ENCODE measurements at regions not wholly inside any gene's neighbourhood (a gene's known extent, or its start where the extent isn't known, plus 50 kb on each side); places are given as distances from the start of the nearest gene placed in this dataset.
"Not testable (repeated sequence)": the region's sequence is repeated elsewhere in the genome, so short reads cannot be mapped to it uniquely, and the experiment has no call there.

DNA sequence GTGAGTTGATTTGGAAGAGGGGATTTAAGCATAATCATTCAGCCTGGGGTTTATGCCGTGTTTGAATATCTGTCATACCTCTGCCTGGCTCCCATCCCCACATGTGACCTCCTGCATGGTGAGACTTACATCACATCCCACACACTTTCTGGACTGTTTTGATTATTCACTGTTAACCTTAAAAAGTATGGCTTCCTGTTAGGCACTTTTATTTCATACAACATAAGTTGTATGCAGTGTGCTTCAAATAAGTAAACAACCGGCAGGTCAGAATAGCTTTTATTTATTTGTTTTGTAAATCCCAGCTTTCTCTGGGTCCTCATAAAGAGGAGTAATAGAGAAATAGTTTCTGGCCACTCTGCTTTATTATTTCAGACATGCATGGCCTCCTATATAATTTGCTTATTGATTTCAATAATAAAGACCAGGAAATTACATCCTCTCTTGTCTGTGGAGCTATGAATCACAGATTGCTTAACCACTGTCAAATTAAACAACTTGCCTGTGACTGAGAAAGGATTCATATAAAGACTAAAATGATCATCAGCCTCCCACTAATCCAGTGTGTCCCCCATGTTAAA is 376.8 kb upstream of the ZFP42 start:
- no peak for DNase-seq

DNA sequence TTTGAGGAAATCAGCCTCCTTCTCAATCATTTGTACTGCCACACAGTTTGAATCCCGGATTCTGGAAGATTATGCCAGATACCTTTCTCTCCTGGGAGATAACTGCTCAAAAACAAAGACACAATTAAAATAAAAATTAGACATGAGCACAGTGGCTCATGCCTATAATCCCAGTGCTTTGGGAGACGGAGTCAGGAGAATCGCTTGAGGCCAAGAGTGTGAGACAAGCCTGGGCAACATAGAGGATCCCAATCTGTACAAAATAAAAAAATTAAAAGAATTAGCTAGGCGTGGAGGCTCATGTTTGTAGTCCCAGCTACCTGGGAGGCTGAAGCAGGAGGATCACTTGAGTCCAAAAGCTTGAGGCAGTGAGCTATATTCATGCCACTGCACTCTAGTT is 376.3 kb upstream of the ZFP42 start:
- no peak for DNase-seq

DNA sequence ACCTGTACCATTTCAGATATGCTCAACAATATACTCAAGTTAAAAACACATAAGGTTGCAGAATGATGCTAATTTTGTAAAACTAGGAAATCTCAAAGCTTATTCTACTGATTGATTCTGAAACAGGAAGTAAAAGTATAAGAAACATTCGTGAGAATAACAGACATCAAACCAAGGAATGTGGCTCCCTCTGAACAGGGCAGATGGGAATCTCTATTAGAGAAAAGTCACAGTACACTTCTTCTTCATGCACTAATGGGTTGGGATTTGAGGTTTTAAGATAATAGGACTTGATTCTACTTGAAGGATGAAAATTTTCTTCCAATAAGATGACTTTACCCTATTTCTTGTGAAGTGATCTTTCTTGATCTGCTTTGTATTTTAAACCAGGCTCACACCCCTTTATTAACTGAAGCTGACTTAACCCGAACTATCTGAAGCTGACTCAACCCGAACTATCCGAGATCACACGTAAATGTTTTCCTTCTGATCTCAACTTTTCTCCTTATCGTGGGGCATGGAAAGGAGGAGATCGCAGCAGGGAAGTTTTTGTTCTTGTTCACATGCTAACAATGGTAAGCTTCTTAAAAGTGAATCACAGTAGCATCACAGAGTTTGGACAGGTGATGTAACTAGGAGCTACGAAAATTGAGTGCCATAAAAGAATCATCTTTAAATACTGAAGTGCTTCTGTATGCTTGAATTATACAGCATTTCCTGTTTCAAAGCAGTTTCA is 363.1 kb upstream of the ZFP42 start:
- DNase-seq, result no peak

DNA sequence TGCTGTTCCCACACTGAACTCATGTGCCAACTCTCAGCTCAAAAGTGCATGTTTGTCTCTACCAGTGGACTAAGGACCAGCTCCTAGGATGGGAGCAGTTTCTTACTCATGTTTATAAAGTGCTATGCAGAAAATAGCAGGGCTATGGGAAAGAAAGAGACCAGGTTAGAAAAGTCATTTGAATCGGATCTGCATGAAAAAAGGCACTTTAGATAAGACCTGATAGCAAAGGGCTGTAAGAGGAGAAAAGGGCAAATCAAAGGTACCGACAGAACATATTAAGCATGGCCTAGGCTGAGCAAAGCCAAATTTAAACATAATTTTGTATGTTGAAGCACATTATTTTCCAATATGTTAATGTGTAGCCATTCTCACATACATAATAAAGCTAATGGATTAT is 362.3 kb upstream of the ZFP42 start:
- DNase-seq, result no peak

DNA sequence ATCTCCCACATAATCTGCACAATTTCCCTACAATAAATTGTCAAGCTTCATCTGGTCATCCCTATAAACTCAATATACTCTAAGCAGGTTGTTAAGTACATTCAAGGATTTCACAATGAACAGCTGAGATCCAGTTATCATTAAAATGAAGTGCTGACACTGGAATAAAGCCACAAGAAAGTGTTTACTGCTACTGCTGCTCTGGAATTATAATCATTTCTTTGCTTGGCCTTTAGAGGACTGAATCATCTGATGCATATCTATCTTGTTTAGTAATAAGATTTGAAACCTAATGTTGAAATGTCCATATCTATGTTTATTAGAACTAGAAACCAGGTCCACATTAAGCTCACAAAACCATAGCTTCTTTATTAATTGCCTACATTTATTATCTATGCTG is 338.6 kb upstream of the ZFP42 start:
- no peak for DNase-seq

DNA sequence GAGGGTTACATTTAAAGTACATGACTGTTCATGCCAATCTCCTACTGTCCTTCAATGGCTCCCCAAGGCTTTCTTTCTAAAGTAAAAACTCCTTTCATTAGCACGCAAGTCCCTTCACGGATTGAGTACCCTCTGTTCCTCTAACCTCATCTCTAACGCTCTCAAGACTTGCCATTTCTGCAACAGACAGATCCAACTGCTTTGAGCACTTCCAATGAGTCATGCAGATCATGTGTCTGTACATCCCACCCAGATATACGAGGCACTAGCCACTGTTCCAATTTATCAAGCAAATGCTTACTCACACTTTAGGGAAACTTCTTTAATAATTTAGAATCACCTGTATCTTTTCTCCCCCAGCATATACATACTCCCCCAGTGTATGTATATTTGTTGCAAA is 332.5 kb upstream of the ZFP42 start:
- DNase-seq, result no peak

DNA sequence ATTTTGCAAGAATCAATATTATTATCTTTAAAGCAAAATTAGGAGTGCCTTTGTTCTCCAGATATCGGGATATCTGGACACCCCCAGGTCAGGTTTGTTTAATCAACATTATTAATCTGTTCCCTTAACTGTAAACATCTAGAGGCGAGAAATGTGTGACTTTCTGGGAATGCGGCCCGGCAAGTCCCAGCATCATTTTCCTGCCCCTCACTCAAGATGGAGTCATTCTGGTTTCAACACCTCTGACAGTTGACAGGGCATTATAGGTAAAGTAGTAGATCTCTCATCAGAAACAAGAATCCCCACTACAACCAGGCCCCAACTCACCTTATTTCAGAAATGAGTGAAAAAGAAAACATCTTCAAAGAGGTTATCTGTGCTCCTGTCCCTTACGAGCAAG is 331.6 kb upstream of the ZFP42 start:
- no peak for DNase-seq

DNA sequence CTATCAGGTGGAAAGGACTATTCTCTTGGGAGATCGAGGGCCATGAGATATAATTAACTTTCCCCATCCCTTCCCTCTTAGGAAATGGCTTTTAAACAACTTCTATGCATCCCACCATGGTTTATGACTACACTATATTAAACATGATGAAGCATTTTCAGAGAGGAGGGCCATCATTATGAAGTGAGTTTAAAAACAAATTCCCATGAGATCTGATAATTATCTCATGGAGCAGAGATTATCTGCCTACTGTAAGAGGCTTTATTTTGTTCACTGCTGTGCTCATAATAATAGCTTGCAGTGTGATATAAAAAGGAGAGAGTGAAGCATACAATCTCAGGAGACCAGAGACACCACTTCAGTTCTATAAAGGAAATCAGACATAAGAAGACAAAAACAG is 330.5 kb upstream of the ZFP42 start:
- no peak for DNase-seq

DNA sequence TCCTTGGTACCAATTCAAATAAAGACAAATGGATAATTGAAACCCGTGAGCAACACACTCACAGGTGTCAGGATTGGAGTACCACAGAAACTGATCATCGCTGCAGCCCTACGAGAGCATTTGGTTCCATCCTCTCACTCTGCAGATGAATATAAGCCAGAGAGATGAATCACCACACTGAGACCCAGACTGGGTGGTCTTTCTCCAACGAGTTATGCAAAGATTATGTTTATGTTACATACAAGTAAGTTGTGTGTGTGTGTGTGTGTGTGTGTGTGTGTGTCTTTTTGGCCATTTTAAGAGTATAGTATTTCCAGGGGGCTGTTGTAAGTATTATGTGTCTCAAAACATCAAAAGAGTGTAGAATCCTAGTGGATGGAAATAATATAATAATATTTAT is 329.5 kb upstream of the ZFP42 start:
- no peak for DNase-seq

DNA sequence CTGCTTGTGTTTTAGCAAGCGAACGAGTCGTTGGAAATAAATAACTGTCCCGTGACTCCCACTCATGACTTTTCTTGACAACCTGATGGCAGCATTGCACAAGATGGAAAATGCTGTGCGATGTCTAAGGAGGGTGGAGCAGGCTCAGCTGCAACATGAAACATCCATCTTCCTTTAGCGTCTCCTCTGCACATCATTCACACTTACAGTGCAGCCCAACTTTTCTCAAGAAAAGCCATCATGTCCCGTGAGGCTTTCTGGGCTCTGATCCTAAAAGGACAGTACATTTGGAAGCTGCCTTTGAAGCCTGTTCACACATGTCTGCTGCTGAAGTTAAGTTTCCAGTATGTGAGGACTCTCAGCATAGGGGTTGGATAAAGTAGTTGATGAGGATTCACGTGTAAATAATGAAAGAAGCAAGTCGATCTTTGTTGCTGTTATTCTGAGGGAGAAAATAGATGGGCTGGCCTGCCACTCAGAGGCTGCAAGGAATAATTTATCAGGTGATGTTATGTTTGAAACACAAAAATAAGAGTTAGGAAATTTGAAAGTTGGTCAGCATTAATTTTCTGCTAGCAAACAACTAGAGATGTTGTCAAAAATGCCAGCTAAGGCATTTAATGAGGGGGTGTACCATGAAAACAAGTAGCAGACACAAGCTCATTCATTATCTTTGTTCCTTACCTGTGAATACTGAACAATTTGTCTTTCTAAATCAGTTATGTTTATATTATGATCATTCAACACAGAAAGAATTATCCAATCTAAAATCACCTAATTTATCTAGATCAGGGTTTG is 328.7 kb upstream of the ZFP42 start:
- no peak for DNase-seq

DNA sequence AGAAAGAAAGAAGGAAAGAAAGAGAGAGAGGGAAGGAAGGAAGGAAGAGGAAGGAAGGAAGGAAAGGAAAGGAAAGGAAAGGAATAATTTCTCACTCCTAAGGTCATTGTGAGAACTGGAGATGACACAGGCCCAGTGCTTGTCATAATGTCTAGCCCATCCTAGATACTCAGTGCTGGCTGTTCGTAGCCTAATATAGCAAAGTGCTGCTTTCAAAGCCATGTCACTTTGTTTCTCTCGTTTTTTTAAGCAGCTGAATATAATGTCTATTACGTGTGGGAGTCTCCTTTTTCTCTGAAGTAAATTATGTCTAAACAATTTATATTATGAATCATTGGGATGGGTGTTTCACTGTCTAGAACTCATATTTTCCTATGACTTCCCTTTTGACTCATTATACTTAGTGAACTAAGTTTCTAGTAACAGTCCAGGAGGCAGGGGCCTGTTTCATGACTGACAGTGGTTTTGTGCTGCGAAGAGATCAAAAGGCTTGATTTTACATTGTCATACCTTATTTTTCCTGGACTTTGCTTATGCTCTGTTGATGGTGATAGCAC is 327.0 kb upstream of the ZFP42 start:
- DNase-seq, result no peak

DNA sequence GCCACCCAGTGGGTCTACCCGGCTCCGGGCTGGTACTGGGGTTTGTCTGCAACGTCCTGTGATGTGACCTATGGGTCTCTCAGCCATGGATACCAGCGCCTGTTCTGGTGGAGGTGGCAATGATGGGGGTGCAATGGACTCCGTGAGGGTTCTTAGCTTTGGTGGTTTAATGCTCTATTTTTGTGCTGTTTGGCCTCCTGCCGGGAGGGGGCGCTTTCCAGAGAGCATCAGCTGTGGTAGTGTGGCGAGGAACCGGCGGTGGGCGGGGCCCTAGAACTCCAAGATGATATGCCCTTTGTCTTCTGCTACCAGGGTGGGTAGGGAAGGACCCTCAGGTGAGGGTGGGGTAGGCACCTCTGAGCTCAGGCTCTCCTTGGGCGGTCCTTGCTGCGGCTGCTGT is 324.1 kb upstream of the ZFP42 start:
- DNase-seq, result not testable (repeated sequence)

DNA sequence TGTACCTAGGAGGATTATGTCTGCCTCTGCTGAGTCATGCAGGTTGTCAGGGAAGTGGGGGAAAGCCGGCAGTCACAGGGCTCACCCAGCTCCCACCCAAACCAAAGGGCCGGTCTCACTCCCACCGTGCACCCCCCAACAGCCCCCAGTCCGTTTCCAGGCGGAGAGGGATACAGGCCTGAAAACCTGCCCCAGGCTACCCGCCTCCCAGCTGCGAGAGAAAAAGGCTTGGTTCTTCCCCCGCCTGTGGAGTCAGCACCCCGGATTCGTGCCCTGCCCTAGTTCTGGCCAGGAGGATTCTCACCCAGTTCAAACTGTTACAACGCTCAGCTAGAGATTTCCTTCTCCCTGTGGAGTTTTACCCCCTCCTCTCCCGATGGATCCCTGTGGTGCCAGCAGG is 323.6 kb upstream of the ZFP42 start:
- not testable (repeated sequence) for DNase-seq

DNA sequence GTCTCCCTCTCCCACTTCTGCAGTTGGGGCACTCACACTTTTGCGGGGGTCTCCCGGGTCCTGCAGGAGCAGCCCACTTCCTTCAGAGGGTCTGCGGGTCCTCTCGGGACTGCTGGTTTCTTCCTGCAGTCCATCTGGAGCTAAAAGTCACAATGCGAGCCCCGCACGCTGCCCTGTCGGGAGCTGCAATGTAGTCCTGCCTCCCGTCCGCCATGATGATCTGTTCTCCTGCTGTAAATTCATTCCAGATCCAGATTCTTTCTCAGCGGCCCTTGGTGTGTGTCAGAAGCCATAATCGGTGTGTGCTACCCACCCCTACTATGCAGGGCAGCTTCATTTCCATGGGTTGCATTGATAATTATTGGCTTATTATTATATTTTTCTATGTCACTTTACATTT is 323.0 kb upstream of the ZFP42 start:
- not testable (repeated sequence) for DNase-seq

DNA sequence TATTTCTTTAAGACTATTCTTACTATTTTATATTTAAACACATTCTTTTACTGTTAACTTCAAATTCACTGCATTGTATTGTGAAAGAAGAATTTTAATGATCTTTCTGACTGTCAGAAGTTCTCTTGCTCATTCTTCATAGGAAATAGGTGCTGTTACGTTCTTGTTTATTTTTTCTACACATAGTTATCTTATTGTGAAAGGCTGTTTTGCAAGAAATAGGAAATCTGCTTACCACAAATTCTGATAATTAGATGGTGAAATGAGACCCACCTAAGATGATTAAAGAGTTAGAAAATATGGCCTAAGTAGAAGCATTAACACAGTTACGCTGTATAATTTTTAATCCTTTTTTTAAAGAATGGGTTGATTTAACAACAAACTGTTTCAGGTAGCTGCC is 316.1 kb upstream of the ZFP42 start:
- DNase-seq, result no peak

DNA sequence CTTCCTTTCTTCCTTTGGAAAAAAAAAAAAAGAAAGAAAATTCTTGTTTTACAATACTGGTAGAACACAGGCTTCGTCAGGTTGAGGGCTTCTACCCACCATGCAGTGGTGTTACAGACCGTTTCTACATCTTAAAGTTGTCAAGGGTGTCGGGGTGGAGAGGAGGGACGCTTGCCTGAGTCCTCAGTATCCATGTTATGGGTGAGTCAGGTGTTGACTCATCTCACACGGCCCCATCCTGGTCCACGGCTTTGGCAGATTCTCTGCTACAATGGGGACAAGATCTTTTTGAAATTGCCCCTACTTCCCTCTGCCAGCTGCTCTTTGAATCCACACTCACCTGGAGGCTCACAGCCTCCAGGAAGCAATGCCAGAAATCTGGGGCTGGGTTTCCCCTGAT is 310.3 kb upstream of the ZFP42 start:
- no peak for DNase-seq

DNA sequence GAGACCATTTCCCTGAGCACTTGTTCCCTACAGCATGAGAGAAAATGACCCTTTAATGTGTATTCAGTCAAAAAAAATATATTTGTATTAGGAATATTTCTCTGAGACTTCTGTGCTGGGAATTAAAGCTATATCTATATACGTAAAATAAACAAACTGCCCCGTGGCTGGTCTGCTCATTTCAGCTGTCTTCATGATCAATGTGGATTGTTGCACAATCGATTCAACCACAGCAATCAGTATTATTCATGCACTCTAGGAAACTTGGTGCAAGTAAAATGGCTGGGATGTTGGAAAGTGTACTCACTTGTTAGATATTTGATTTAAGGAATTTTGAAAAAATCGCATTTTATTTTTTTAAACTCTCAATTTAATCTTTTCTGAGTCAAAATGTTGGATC is 307.9 kb upstream of the ZFP42 start:
- no peak for DNase-seq

DNA sequence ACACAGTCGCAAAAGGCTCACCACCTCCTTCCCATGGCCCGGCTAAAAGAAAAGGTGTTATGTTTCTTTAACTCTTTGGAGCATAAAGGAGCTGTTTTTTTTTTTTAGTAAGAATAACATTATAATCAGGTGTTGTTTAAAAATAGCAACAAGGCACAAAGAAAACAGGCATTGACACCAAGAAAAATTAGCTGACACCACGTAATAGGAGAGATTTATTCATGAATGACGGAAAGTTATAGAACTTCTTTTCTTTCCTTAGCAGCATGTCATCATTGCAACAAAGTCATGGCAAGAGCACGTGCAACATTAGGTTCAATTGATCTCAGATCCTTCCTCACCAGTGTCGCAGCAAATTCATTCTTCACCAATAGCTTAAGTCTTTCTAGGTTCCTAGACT is 302.9 kb upstream of the ZFP42 start:
- no peak for DNase-seq

DNA sequence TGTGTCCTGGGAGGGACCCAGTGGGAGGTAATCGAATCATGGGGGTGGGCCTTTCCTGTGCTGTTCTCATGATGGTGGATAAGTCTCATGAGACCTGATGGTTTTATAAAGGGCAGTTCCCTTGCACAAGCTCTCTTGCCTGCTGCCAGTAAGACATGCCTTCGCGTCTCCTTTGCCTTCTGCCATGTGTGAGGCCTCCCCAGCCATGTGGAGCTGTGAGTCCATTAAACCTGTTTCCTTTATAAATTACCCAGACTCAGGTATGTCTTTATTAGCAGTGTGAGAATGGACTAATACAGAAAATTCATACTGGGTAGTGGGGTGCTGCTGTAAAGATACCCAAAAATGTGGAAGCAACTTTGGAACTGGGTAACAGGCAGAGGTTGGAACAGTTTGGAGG is 300.0 kb upstream of the ZFP42 start:
- not testable (repeated sequence) for DNase-seq

DNA sequence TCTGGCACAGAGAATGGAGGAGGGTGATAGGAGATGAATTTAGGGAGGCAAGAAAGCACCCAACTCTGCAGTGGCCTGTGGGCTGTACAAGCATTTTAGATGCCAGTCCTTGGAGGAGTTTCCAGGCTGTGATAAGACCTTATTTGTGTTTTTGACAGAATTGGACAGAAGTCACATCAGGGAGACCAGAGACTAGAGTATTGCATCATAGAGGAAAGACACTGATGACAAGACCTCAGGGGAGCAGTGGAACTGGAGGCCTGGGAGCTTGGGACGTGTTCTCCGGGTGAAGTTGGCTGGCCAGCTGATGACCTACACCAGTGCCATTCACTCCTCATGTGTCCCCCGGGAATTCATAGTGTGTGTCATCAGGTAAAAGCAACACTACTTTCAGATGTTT is 284.0 kb upstream of the ZFP42 start:
- no peak for DNase-seq

DNA sequence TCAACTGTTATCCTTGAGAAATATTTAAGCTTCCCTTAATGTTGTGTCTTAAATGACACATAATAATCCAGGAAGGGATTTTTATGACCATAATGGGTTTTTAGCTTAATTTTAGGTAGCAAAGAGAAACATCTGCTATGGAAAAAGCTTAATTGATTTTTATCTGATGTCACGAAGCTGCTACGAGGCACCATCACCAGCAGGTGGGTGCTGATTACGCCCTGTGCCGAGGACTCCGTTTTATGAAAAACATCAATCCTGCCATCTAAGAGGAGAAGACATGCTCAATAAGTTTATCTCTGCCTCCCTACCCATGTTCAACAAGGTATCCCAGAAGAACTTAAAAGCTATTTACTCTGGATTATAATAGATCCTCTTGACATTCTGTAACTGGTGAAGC is 280.6 kb upstream of the ZFP42 start:
- no peak for DNase-seq

DNA sequence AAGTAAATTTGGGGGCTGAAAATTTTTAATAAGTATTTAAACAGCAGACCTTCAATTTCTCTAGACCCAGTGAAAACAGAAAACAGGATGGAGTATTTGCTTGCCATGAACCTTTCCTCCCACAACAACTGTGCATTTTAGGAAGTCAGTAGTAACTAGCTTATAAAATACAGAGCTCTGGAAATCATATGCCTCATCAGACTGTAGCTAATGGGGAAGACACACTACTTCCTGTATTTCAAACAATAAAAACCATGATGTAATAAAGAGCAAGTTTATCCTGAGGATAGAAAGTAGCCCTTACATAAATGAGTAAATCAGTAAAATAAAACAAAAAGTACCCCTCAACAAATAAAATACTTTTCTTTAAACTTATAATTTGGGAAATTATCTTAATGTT is 280.1 kb upstream of the ZFP42 start:
- DNase-seq, result no peak

DNA sequence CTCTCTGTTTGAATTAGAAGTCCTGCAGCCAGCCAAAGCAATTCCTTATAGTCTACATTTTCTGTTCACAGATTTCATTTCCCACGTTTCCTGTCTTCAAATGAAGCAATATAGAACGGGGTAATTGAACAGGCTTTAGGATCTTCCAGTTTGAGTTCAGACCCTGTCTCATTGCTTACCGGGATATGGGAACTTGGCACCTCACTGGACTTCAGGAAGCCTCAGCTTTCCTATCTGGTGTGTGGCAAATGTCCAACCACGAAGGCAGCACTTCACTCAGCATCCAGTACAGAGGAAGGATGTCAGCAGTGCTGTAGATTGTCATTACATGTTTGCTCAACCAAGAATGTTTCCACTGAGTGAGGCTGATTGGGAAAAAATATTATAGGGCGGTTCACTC is 271.1 kb upstream of the ZFP42 start:
- no peak for DNase-seq

DNA sequence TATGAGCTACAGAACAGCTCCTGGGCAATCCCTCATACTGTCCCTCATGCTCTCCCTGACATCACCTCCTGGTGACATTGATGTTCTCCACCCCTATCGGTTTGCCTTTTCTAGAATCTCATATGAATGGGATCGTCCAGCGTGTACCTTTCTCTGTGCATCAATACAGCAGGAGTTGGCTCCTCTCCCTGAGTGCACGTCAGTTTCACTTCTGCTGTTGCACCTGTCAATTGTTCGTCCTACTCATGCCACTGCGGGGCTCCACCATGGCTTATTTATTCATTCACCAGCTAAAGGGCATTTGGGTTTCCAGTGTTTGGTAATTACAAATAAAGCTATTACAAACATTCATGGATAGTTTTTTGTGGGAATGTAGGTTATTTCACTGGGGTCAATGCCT is 269.1 kb upstream of the ZFP42 start:
- DNase-seq, result no peak

Data from cerebellar nuclear complex (tissue), 1 donor.